ENCODE measurements at regions not wholly inside any gene's neighbourhood (a gene's known extent, or its start where the extent isn't known, plus 50 kb on each side); places are given as distances from the start of the nearest gene placed in this dataset.

DNA sequence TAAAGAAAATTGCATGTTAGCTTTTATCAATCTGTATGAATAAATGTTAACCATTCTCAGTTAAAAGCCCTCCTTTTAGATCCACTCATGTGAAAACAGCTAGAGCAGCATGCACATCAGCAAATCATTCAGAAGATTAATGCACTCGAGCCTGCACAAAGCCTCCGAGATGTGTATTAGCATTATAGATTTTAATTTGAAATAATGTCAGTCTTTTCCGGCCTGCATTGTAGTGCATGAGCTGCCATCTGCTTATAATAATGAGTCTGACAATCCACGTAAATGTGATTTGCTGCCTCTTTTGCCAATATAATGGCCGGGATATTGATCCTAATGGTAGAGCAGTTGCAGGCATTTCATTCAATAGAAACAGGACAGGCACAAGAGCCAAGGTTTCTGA, 585.1 kb downstream of the IRX1 start:
- TF ChIP-seq, protein P1, sequence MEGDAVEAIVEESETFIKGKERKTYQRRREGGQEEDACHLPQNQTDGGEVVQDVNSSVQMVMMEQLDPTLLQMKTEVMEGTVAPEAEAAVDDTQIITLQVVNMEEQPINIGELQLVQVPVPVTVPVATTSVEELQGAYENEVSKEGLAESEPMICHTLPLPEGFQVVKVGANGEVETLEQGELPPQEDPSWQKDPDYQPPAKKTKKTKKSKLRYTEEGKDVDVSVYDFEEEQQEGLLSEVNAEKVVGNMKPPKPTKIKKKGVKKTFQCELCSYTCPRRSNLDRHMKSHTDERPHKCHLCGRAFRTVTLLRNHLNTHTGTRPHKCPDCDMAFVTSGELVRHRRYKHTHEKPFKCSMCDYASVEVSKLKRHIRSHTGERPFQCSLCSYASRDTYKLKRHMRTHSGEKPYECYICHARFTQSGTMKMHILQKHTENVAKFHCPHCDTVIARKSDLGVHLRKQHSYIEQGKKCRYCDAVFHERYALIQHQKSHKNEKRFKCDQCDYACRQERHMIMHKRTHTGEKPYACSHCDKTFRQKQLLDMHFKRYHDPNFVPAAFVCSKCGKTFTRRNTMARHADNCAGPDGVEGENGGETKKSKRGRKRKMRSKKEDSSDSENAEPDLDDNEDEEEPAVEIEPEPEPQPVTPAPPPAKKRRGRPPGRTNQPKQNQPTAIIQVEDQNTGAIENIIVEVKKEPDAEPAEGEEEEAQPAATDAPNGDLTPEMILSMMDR (IDR thresholded peaks at IDR 0.05), result no peak
- no peaks in the 10 kb centered on the region for H3K4me1 Mint-ChIP-seq (ENCODE audit: low read depth)
- H3K27ac Mint-ChIP-seq, result no peak overlapping the region
- no peaks in the 10 kb centered on the region for H3K27me3 Mint-ChIP-seq
- ChIA-PET CTCF (interaction anchor here (1.1 kb wide), 1 partner anchor 10 kb away, joined by 3 read pairs; no protein-coding TSS in a partner anchor), POLR2A (no interaction called here)
- H3K36me3 Mint-ChIP-seq (ENCODE audit: low read depth), result no peaks in the 10 kb centered on the region
- ATAC-seq (no peak), DNase-seq (no peak)
- intact Hi-C loops (cut with micrococcal nuclease), result no loop called here
- peaks cover 11% of the 10 kb centered on the region for H3K9me3 Mint-ChIP-seq
- no peak overlapping the region for H3K4me3 Mint-ChIP-seq

DNA sequence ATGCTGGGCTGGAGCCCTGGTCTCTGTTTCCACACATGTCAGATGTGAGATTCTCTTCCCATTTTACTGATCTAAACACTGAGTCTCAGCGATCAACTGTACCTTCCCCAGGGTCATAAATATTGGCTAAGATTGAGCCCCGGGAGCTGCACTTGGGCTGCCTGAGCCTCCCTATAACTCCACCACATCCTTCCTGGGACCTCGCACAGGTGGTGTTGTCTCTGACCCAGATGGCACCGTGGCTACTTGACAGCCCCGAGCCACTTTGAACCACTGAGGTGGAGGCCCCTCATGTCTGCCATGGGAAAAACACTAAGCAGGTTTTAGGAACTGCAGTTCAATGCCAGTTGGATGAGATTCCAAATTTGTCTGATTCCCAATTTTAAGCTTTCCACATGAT, 586.5 kb downstream of the IRX1 start:
- ATAC-seq (no peak), DNase-seq (no peak)
- H3K36me3 Mint-ChIP-seq (ENCODE audit: low read depth), result no peaks in the 10 kb centered on the region
- H3K4me3 Mint-ChIP-seq, result no peak overlapping the region
- peaks cover 15% of the 10 kb centered on the region for H3K9me3 Mint-ChIP-seq
- no peak overlapping the region for H3K27ac Mint-ChIP-seq
- intact Hi-C loops (cut with micrococcal nuclease), result no loop called here
- H3K4me1 Mint-ChIP-seq (ENCODE audit: low read depth), result no peaks in the 10 kb centered on the region
- ChIA-PET CTCF (interaction anchor here (0.5 kb wide), 1 partner anchor 1723 kb away, joined by 3 read pairs; no protein-coding TSS in a partner anchor), POLR2A (no interaction called here)
- TF ChIP-seq, protein P1 (IDR thresholded peaks at IDR 0.05), result no peak
- H3K27me3 Mint-ChIP-seq, result no peaks in the 10 kb centered on the region

GRCh38 chr5:4185127-4185526, 589.5 kb downstream of the IRX1 start:
- Mint-ChIP-seq H3K4me1 (ENCODE audit: low read depth) (no peaks in the 10 kb centered on the region), H3K27me3 (no peaks in the 10 kb centered on the region), H3K36me3 (ENCODE audit: low read depth) (no peaks in the 10 kb centered on the region), H3K27ac (no peak overlapping the region), H3K4me3 (no peak overlapping the region), H3K9me3 (peaks cover 12% of the 10 kb centered on the region)
- ChIA-PET CTCF (no interaction called here), POLR2A (no interaction called here)
- TF ChIP-seq, protein P1 (IDR thresholded peaks at IDR 0.05), result no peak
- DNase-seq, result no peak
- no peak for ATAC-seq
- intact Hi-C loops (cut with micrococcal nuclease), result no loop called here

- ATAC-seq, result no peak
- H3K4me1 Mint-ChIP-seq (ENCODE audit: low read depth), result no peaks in the 10 kb centered on the region
- POLR2A ChIA-PET, result no interaction called here
- intact Hi-C loops (cut with micrococcal nuclease), result no loop called here
- no peak for DNase-seq
- H3K4me3 Mint-ChIP-seq, result no peak overlapping the region
- CTCF ChIA-PET, result no interaction called here
- no peaks in the 10 kb centered on the region for H3K27me3 Mint-ChIP-seq
- H3K27ac Mint-ChIP-seq, result no peak overlapping the region
- TF ChIP-seq, protein P1 (IDR thresholded peaks at IDR 0.05), result no peak
- no peaks in the 10 kb centered on the region for H3K36me3 Mint-ChIP-seq (ENCODE audit: low read depth)
- peaks cover 10% of the 10 kb centered on the region for H3K9me3 Mint-ChIP-seq
Observed at GRCh38 chr5:4188704-4189103, 593.1 kb downstream of the IRX1 start.

DNA sequence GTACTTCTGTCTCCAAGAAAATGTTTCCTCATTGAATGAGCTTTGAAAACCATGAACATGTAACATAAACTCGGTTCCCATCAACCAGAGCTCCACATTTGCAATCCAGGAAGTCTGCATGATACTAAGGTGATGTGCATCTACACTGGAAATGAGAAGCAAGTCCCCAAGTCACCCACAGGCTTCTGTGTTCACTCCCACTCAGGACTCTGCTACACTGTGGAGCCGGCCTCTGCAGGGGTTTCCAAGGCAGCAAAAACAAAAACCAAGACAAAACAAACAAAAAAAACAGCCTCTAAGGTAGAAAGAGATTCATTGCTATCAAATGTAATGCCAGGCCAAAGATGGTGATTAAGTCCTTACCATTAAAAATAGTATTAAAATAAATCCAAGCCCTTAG, 593.7 kb downstream of the IRX1 start:
- Mint-ChIP-seq H3K4me1 (ENCODE audit: low read depth) (no peaks in the 10 kb centered on the region), H3K36me3 (ENCODE audit: low read depth) (no peaks in the 10 kb centered on the region), H3K27me3 (no peaks in the 10 kb centered on the region), H3K4me3 (no peak overlapping the region), H3K27ac (no peak overlapping the region), H3K9me3 (peaks cover 5% of the 10 kb centered on the region)
- TF ChIP-seq, protein P1 (IDR thresholded peaks at IDR 0.05), result no peak
- ChIA-PET POLR2A (no interaction called here), CTCF (no interaction called here)
- intact Hi-C loops (cut with micrococcal nuclease), result no loop called here
- ATAC-seq (peak; percentile 62), DNase-seq (peak; percentile 35)
